Activated gamma-delta T cell treated with anti-CD3 and anti-CD28 coated beads, Interleukin-2, amount 50 U/mL, for 16 hours (primary cell): ENCODE measurements at regions not wholly inside any gene's neighbourhood (a gene's known extent, or its start where the extent isn't known, plus 50 kb on each side); places are given as distances from the start of the nearest gene placed in this dataset.
"Not testable (repeated sequence)": the region's sequence is repeated elsewhere in the genome, so short reads cannot be mapped to it uniquely, and the experiment has no call there.

Source experiments
- DNase-seq: peaks from one replicate; pipeline ENCODE4 v3.0.0-alpha.2; 2020; ENCODE audit warnings: low read depth

GRCh38 chr5:99437986-99438385 is 509.2 kb upstream of the CHD1 start:
- no peak for DNase-seq

- DNase-seq, result not testable (repeated sequence)
Observed at GRCh38 chr5:99423396-99423795, 494.6 kb upstream of the CHD1 start.

GRCh38 chr5:99418640-99419039 is 489.8 kb upstream of the CHD1 start:
- DNase-seq, result not testable (repeated sequence)

GRCh38 chr5:99410386-99410785 is 481.6 kb upstream of the CHD1 start:
- not testable (repeated sequence) for DNase-seq

- not testable (repeated sequence) for DNase-seq
Observed at GRCh38 chr5:99404764-99405302, 476.0 kb upstream of the CHD1 start.

- not testable (repeated sequence) for DNase-seq
Observed at GRCh38 chr5:99400571-99400970, 471.8 kb upstream of the CHD1 start.

- DNase-seq, result no peak
Observed at GRCh38 chr5:99398976-99399375, 470.2 kb upstream of the CHD1 start.

- no peak for DNase-seq
Observed at GRCh38 chr5:99386406-99387077, 457.7 kb upstream of the CHD1 start.

GRCh38 chr5:99379187-99379586 is 450.4 kb upstream of the CHD1 start:
- no peak for DNase-seq

GRCh38 chr5:99378443-99378842 is 449.6 kb upstream of the CHD1 start:
- no peak for DNase-seq

- DNase-seq, result no peak
Observed at GRCh38 chr5:99369797-99370593, 441.2 kb upstream of the CHD1 start.

GRCh38 chr5:99368726-99369125 is 439.9 kb upstream of the CHD1 start:
- no peak for DNase-seq

- no peak for DNase-seq
Observed at GRCh38 chr5:99355881-99356280, 427.1 kb upstream of the CHD1 start.

GRCh38 chr5:99349787-99350186 is 421.0 kb upstream of the CHD1 start:
- DNase-seq, result no peak

- DNase-seq, result no peak
Observed at GRCh38 chr5:99348597-99348996, 419.8 kb upstream of the CHD1 start.

- not testable (repeated sequence) for DNase-seq
Observed at GRCh38 chr5:99339758-99340157, 411.0 kb upstream of the CHD1 start.

GRCh38 chr5:99334936-99335335 is 406.1 kb upstream of the CHD1 start:
- DNase-seq, result no peak

GRCh38 chr5:99331061-99331460 is 402.3 kb upstream of the CHD1 start:
- no peak for DNase-seq

- no peak for DNase-seq
Observed at GRCh38 chr5:99320436-99320835, 391.6 kb upstream of the CHD1 start.

- DNase-seq, result no peak
Observed at GRCh38 chr5:99317136-99317535, 388.3 kb upstream of the CHD1 start.

GRCh38 chr5:99316484-99316883 is 387.7 kb upstream of the CHD1 start:
- no peak for DNase-seq

- DNase-seq, result no peak
Observed at GRCh38 chr5:99315413-99316183, 386.8 kb upstream of the CHD1 start.

- no peak for DNase-seq
Observed at GRCh38 chr5:99314721-99315120, 385.9 kb upstream of the CHD1 start.
